K562 (cell line): ENCODE measurements at regions not wholly inside any gene's neighbourhood (a gene's known extent, or its start where the extent isn't known, plus 50 kb on each side); places are given as distances from the start of the nearest gene placed in this dataset.

ENCODE experiments used
- ELF4 ChIP-seq: fragments of 450-650 bp; formaldehyde crosslinking; IDR thresholded peaks from 2 replicates; pipeline ENCODE4 v1.4.0; 2022; ENCODE audit warnings: missing genetic modification characterization
- EP300 ChIP-seq: IDR thresholded peaks from 2 replicates; pipeline ENCODE4 v1.6.1; 2012; ENCODE audit warnings: low read length, improper control_type of control experiment
- NR1H2 ChIP-seq: sonication (generic); formaldehyde crosslinking; IDR thresholded peaks from 2 replicates; pipeline ENCODE4 v1.4.0; 2020; ENCODE audit warnings: mild to moderate bottlenecking, missing genetic modification reagents
- ZNF764 ChIP-seq: fragments of 250-450 bp; sonication (Bioruptor Pico); IDR thresholded peaks from 2 replicates; pipeline ENCODE4 v1.4.0; 2020; ENCODE audit warnings: low read depth, mild to moderate bottlenecking, moderate library complexity
- TF ChIP-seq, protein P1 (sequence below): sonication (generic); formaldehyde crosslinking; IDR thresholded peaks from 2 replicates; pipeline ENCODE4 v1.8.1; 2023; ENCODE audit warnings: mild to moderate bottlenecking, missing genetic modification reagents
- TF ChIP-seq, protein P2 (sequence below): IDR thresholded peaks from 3 replicates; pipeline ENCODE4 v1.6.1; 2011; ENCODE audit warnings: borderline replicate concordance, mild to moderate bottlenecking, moderate library complexity; ENCODE audit not compliant: insufficient read length; ENCODE audit errors: extremely low read depth
- TF ChIP-seq, protein P3 (sequence below): IDR thresholded peaks from 3 replicates; pipeline ENCODE4 v1.6.1; 2011; ENCODE audit warnings: borderline replicate concordance, mild to moderate bottlenecking; ENCODE audit not compliant: insufficient read length, insufficient read depth
- TF ChIP-seq, protein P4 (sequence below): sonication (generic); formaldehyde crosslinking; IDR thresholded peaks from 2 replicates; pipeline ENCODE4 v1.8.1; 2023; ENCODE audit warnings: mild to moderate bottlenecking, missing genetic modification reagents, moderate library complexity
- TF ChIP-seq, protein P5 (sequence below), 3 experiments: IDR thresholded peaks in 2 of 3; conservative IDR thresholded peaks in 1 of 3; 2 replicates each; pipeline ENCODE4 v1.5.1; 2011 to 2012; ENCODE audit warnings: low read length in 3 of 3, mild to moderate bottlenecking in 3 of 3, control low read depth in 2 of 3, improper control_type of control experiment in 1 of 3, inconsistent platforms in 1 of 3, low read depth in 1 of 3, mixed read lengths in 1 of 3, moderate library complexity in 1 of 3; ENCODE audit not compliant: insufficient read depth in 2 of 3
- TF ChIP-seq, protein P6 (sequence below): fragments of 450-650 bp; formaldehyde crosslinking; IDR thresholded peaks from 2 replicates; pipeline ENCODE4 v1.4.0; 2020; ENCODE audit warnings: mild to moderate bottlenecking, mixed read lengths

DNA sequence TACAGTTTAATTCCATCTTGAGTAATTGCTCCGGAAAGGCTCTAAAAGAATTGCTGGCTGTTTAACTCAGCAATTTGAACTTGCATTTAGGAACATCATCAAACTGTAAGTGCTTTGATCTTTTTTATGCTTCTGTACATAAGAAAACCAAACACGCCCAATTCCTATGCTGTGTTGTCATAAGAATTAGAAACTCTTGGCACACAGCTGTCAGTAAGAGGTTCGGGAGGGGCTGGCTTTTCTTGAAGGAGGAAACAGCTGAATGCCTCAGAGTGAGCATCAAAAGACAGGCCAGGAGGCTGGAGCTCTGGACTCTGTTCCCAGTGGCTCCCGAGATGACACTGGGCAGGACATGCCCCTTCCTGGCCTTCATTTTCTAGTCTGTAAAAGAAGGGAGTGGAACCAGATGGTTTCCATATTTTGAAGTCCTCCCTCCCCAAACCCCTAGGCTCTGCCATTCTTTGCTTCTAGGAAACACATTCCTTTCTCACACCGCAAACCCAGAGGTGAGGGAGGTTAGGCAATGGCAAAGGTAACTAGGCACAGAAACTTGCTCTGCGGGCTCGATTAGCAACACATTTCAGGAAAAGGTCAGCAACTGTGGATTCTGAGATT is 73.7 kb upstream of the DLG1 start:
- TF ChIP-seq NR1H2 (CRISPR knock-in tag) (no peak), EP300 (no peak), ELF4 (no peak), ZNF764 (CRISPR knock-in tag) (no peak)
- TF ChIP-seq, protein P1, sequence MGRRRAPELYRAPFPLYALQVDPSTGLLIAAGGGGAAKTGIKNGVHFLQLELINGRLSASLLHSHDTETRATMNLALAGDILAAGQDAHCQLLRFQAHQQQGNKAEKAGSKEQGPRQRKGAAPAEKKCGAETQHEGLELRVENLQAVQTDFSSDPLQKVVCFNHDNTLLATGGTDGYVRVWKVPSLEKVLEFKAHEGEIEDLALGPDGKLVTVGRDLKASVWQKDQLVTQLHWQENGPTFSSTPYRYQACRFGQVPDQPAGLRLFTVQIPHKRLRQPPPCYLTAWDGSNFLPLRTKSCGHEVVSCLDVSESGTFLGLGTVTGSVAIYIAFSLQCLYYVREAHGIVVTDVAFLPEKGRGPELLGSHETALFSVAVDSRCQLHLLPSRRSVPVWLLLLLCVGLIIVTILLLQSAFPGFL (CRISPR knock-in tag), result no peak
- TF ChIP-seq, protein P2, sequence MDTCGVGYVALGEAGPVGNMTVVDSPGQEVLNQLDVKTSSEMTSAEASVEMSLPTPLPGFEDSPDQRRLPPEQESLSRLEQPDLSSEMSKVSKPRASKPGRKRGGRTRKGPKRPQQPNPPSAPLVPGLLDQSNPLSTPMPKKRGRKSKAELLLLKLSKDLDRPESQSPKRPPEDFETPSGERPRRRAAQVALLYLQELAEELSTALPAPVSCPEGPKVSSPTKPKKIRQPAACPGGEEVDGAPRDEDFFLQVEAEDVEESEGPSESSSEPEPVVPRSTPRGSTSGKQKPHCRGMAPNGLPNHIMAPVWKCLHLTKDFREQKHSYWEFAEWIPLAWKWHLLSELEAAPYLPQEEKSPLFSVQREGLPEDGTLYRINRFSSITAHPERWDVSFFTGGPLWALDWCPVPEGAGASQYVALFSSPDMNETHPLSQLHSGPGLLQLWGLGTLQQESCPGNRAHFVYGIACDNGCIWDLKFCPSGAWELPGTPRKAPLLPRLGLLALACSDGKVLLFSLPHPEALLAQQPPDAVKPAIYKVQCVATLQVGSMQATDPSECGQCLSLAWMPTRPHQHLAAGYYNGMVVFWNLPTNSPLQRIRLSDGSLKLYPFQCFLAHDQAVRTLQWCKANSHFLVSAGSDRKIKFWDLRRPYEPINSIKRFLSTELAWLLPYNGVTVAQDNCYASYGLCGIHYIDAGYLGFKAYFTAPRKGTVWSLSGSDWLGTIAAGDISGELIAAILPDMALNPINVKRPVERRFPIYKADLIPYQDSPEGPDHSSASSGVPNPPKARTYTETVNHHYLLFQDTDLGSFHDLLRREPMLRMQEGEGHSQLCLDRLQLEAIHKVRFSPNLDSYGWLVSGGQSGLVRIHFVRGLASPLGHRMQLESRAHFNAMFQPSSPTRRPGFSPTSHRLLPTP, result no peak
- TF ChIP-seq, protein P3, sequence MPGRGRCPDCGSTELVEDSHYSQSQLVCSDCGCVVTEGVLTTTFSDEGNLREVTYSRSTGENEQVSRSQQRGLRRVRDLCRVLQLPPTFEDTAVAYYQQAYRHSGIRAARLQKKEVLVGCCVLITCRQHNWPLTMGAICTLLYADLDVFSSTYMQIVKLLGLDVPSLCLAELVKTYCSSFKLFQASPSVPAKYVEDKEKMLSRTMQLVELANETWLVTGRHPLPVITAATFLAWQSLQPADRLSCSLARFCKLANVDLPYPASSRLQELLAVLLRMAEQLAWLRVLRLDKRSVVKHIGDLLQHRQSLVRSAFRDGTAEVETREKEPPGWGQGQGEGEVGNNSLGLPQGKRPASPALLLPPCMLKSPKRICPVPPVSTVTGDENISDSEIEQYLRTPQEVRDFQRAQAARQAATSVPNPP, result no peak
- TF ChIP-seq, protein P4, sequence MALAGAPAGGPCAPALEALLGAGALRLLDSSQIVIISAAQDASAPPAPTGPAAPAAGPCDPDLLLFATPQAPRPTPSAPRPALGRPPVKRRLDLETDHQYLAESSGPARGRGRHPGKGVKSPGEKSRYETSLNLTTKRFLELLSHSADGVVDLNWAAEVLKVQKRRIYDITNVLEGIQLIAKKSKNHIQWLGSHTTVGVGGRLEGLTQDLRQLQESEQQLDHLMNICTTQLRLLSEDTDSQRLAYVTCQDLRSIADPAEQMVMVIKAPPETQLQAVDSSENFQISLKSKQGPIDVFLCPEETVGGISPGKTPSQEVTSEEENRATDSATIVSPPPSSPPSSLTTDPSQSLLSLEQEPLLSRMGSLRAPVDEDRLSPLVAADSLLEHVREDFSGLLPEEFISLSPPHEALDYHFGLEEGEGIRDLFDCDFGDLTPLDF (CRISPR knock-in tag), result no peak
- TF ChIP-seq, protein P5, sequence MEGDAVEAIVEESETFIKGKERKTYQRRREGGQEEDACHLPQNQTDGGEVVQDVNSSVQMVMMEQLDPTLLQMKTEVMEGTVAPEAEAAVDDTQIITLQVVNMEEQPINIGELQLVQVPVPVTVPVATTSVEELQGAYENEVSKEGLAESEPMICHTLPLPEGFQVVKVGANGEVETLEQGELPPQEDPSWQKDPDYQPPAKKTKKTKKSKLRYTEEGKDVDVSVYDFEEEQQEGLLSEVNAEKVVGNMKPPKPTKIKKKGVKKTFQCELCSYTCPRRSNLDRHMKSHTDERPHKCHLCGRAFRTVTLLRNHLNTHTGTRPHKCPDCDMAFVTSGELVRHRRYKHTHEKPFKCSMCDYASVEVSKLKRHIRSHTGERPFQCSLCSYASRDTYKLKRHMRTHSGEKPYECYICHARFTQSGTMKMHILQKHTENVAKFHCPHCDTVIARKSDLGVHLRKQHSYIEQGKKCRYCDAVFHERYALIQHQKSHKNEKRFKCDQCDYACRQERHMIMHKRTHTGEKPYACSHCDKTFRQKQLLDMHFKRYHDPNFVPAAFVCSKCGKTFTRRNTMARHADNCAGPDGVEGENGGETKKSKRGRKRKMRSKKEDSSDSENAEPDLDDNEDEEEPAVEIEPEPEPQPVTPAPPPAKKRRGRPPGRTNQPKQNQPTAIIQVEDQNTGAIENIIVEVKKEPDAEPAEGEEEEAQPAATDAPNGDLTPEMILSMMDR (IDR thresholded peaks at IDR 0.05 in 2 of 3, conservative IDR thresholded peaks at IDR 0.05 in 1 of 3; ENCODE audit: insufficient read depth in 2 of 3, low read depth in 1 of 3, low read length in 3 of 3), result no peak
- TF ChIP-seq, protein P6, sequence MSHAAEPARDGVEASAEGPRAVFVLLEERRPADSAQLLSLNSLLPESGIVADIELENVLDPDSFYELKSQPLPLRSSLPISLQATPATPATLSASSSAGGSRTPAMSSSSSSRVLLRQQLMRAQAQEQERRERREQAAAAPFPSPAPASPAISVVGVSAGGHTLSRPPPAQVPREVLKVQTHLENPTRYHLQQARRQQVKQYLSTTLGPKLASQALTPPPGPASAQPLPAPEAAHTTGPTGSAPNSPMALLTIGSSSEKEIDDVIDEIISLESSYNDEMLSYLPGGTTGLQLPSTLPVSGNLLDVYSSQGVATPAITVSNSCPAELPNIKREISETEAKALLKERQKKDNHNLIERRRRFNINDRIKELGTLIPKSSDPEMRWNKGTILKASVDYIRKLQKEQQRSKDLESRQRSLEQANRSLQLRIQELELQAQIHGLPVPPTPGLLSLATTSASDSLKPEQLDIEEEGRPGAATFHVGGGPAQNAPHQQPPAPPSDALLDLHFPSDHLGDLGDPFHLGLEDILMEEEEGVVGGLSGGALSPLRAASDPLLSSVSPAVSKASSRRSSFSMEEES, result no peak
